ENCODE measurements at regions not wholly inside any gene's neighbourhood (a gene's known extent, or its start where the extent isn't known, plus 50 kb on each side); places are given as distances from the start of the nearest gene placed in this dataset.

- TF ChIP-seq CTCF (IDR thresholded peaks at IDR 0.05; ENCODE audit: low read depth, low read length, missing input control): no peak
- TF ChIP-seq YY1 (IDR thresholded peaks at IDR 0.05): no peak
- TF ChIP-seq SP1 (IDR thresholded peaks at IDR 0.05): no peak
- no peak for TF ChIP-seq MAX (IDR thresholded peaks at IDR 0.05)
- no peak for TF ChIP-seq ATF3 (IDR thresholded peaks at IDR 0.05)
- TF ChIP-seq REST (IDR thresholded peaks at IDR 0.05): no peak
- TF ChIP-seq RXRA (IDR thresholded peaks at IDR 0.05): no peak
- no peak for TF ChIP-seq RAD21 (IDR thresholded peaks at IDR 0.05)
- no peak for TF ChIP-seq GABPA (IDR thresholded peaks at IDR 0.05 in 1 of 2, conservative IDR thresholded peaks at IDR 0.05 in 1 of 2)
- TF ChIP-seq FOXA1 (IDR thresholded peaks at IDR 0.05): no peak
- TF ChIP-seq EGR1 (IDR thresholded peaks at IDR 0.05; ENCODE audit: low read depth in 2 of 2): no peak
- TF ChIP-seq TAF1 (conservative IDR thresholded peaks at IDR 0.05): no peak
These were observed 537.5 kb upstream of the CCDC54 start for GRCh38 chr3:106839576-106840280.

All from liver (tissue), 3 donors.